ENCODE measurements at regions not wholly inside any gene's neighbourhood (a gene's known extent, or its start where the extent isn't known, plus 50 kb on each side); places are given as distances from the start of the nearest gene placed in this dataset.

- intact Hi-C loops (cut with DNase I), result no loop called here
- WGBS, 2 donors, result 60% methylated on average over 6 of the region's 6 CpGs
- TF ChIP-seq CTCF (IDR thresholded peaks at IDR 0.05), result no peak
- no peak for TF ChIP-seq POLR2A (IDR thresholded peaks at IDR 0.05)
These were observed 191.0 kb upstream of the ADAMTS16 start for GRCh38 chr5:4949108-4949507.

DNA sequence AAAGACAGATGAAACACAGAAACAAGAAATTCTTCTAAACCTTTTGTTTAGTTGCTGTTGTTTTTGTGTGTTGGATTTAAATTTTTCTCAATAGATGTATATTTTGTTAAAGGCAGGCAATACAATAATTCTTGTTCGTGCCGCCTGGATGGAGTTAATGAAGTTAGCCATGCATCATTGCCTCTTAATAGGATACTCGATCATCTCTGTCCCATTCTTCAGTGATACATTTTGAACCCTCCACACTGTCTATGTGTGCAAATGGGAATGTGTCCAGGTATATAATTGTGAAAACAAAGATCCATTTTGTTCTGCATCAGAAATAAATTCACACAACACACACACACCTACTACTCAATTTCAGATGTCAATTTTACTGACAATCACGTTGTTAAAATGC lies 186.6 kb upstream of the ADAMTS16 start:
- no peaks in the 10 kb centered on the region for H3K27me3 ChIP-seq
- H3K36me3 ChIP-seq, result no peaks in the 10 kb centered on the region
- no peaks in the 10 kb centered on the region for H3K9me3 ChIP-seq
- no peak overlapping the region for H3K27ac ChIP-seq
- no peaks in the 10 kb centered on the region for H3K4me1 ChIP-seq
- TF ChIP-seq CTCF (IDR thresholded peaks at IDR 0.05) (no peak), POLR2A (IDR thresholded peaks at IDR 0.05) (no peak)
- WGBS, 2 donors, result 71 to 76% methylated on average over 4 of the region's 4 CpGs
- DNase-seq, result no peak
- H3K4me3 ChIP-seq (replicated peaks in 1 of 3), result no peak overlapping the region
- intact Hi-C loops (cut with DNase I), result no loop called here

More at GRCh38 chr5:4949108-4949507, 191.0 kb upstream of the ADAMTS16 start:
- Histone ChIP-seq H3K36me3 (no peaks in the 10 kb centered on the region), H3K27me3 (no peaks in the 10 kb centered on the region), H3K9me3 (no peaks in the 10 kb centered on the region), H3K4me1 (no peaks in the 10 kb centered on the region), H3K4me3 (replicated peaks in 1 of 3) (no peak overlapping the region), H3K27ac (no peak overlapping the region)
- DNase-seq, result no peak

- Histone ChIP-seq H3K36me3 (no peaks in the 10 kb centered on the region), H3K4me1 (no peaks in the 10 kb centered on the region), H3K27ac (no peak overlapping the region), H3K4me3 (replicated peaks in 1 of 3) (no peak overlapping the region), H3K27me3 (no peaks in the 10 kb centered on the region), H3K9me3 (no peaks in the 10 kb centered on the region)
- DNase-seq, result no peak
- intact Hi-C loops (cut with DNase I), result no loop called here
- no peak for TF ChIP-seq POLR2A (IDR thresholded peaks at IDR 0.05)
- TF ChIP-seq CTCF (IDR thresholded peaks at IDR 0.05), result no peak
- WGBS, 2 donors, result 84 to 86% methylated on average over 4 of the region's 4 CpGs
These were observed 186.1 kb upstream of the ADAMTS16 start for GRCh38 chr5:4954048-4954447.

- Histone ChIP-seq H3K27me3 (no peaks in the 10 kb centered on the region), H3K27ac (no peak overlapping the region), H3K36me3 (no peaks in the 10 kb centered on the region), H3K9me3 (no peaks in the 10 kb centered on the region), H3K4me3 (replicated peaks in 1 of 3) (no peak overlapping the region), H3K4me1 (no peaks in the 10 kb centered on the region)
- 81 to 88% methylated on average over 1 of the region's 1 CpG for WGBS, 2 donors
- intact Hi-C loops (cut with DNase I), result no loop called here
- no peak for TF ChIP-seq CTCF (IDR thresholded peaks at IDR 0.05)
- TF ChIP-seq POLR2A (IDR thresholded peaks at IDR 0.05), result no peak
- DNase-seq, result no peak
These were observed 176.9 kb upstream of the ADAMTS16 start for GRCh38 chr5:4963265-4963664.

GRCh38 chr5:4969351-4969750 lies 170.8 kb upstream of the ADAMTS16 start:
- no peak overlapping the region for H3K4me3 ChIP-seq (replicated peaks in 1 of 3)
- TF ChIP-seq CTCF (IDR thresholded peaks at IDR 0.05), result no peak
- TF ChIP-seq POLR2A (IDR thresholded peaks at IDR 0.05), result no peak
- H3K4me1 ChIP-seq, result no peaks in the 10 kb centered on the region
- no peaks in the 10 kb centered on the region for H3K27me3 ChIP-seq
- H3K27ac ChIP-seq, result no peak overlapping the region
- no peak for DNase-seq
- no peaks in the 10 kb centered on the region for H3K9me3 ChIP-seq
- H3K36me3 ChIP-seq, result no peaks in the 10 kb centered on the region
- WGBS, 2 donors, result 89% methylated on average over 4 of the region's 4 CpGs
- intact Hi-C loops (cut with DNase I), result no loop called here

All from thyroid gland (tissue), 4 donors.